ENCODE measurements at regions not wholly inside any gene's neighbourhood (a gene's known extent, or its start where the extent isn't known, plus 50 kb on each side); places are given as distances from the start of the nearest gene placed in this dataset.
"Not testable (repeated sequence)": the region's sequence is repeated elsewhere in the genome, so short reads cannot be mapped to it uniquely, and the experiment has no call there.

- no peak for DNase-seq
These were observed 632.4 kb upstream of the LRRTM4 start for GRCh38 chr2:78154586-78154985.

GRCh38 chr2:78162202-78162601 is 640.0 kb upstream of the LRRTM4 start:
- no peak for DNase-seq

GRCh38 chr2:78172157-78172556 is 650.0 kb upstream of the LRRTM4 start:
- not testable (repeated sequence) for DNase-seq

GRCh38 chr2:78175645-78176044 is 653.5 kb upstream of the LRRTM4 start:
- DNase-seq = no peak

- no peak for DNase-seq
These were observed 678.9 kb upstream of the LRRTM4 start for GRCh38 chr2:78201064-78201575.

- no peak for DNase-seq
These were observed 680.2 kb upstream of the LRRTM4 start for GRCh38 chr2:78202366-78202765.

- DNase-seq = no peak
These were observed 681.0 kb upstream of the LRRTM4 start for GRCh38 chr2:78202986-78203670.

- no peak for DNase-seq
These were observed 695.9 kb upstream of the LRRTM4 start for GRCh38 chr2:78218066-78218465.

- no peak for DNase-seq
These were observed 715.5 kb upstream of the LRRTM4 start for GRCh38 chr2:78237704-78238103.

- no peak for DNase-seq
These were observed 723.4 kb upstream of the LRRTM4 start for GRCh38 chr2:78245394-78246135.

- no peak for DNase-seq
These were observed 729.5 kb upstream of the LRRTM4 start for GRCh38 chr2:78251708-78252107.

GRCh38 chr2:78260861-78261260 is 738.7 kb upstream of the LRRTM4 start:
- DNase-seq = no peak

GRCh38 chr2:78261454-78261853 is 739.3 kb upstream of the LRRTM4 start:
- no peak for DNase-seq

GRCh38 chr2:78262089-78262488 is 739.9 kb upstream of the LRRTM4 start:
- not testable (repeated sequence) for DNase-seq

- DNase-seq = no peak
These were observed 740.7 kb upstream of the LRRTM4 start for GRCh38 chr2:78262713-78263375.

- no peak for DNase-seq
These were observed 741.4 kb upstream of the LRRTM4 start for GRCh38 chr2:78263571-78263970.

- no peak for DNase-seq
These were observed 742.0 kb upstream of the LRRTM4 start for GRCh38 chr2:78264130-78264529.

GRCh38 chr2:78281164-78281563 is 744.3 kb upstream of the REG3G start:
- DNase-seq = no peak

GRCh38 chr2:78290581-78291214 is 734.8 kb upstream of the REG3G start:
- DNase-seq = no peak

- DNase-seq = no peak
These were observed 731.7 kb upstream of the REG3G start for GRCh38 chr2:78293768-78294167.

GRCh38 chr2:78301166-78301789 is 724.2 kb upstream of the REG3G start:
- no peak for DNase-seq

GRCh38 chr2:78304678-78305077 is 720.8 kb upstream of the REG3G start:
- no peak for DNase-seq

- no peak for DNase-seq
These were observed 716.0 kb upstream of the REG3G start for GRCh38 chr2:78309460-78309859.

All from fibroblast of skin of right quadriceps (primary cell).